ENCODE measurements at regions not wholly inside any gene's neighbourhood (a gene's known extent, or its start where the extent isn't known, plus 50 kb on each side); places are given as distances from the start of the nearest gene placed in this dataset.

DNA sequence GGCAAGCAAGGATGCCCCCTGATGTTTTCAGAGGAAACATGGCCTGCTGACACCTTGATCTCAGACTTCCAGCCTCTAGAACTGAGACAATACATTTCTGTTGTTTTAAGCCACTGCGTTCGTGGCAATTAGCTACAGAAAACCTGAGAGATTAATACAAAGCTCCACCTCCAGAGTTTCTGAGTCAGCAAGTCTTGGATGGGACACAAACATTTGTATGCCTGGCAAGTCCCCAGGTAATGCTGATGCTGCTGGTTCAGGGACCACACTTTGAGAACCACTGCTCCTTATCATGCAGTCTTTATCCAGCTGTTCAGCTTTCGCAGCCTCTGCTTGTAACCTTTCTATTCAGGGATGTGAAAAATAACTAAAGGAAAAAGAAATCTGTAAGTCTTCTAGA lies 565.7 kb upstream of the PLXNA2 start:
- intact Hi-C loops (cut with DNase I) = no loop called here
- no peak for ATAC-seq
- 67 to 72% methylated on average over 3 of the region's 3 CpGs for WGBS, 2 donors
- Histone ChIP-seq H3K4me3 (no peak overlapping the region), H3K36me3 (no peaks in the 10 kb centered on the region), H3K27me3 (peaks cover 0 to 13% (median 0%) of the 10 kb centered on the region in 7 donors), H3K4me1 (no peaks in the 10 kb centered on the region), H3K9me3 (peaks cover 0 to 8% (median 3%) of the 10 kb centered on the region in 11 donors), H3K27ac (no peak overlapping the region)
- TF ChIP-seq, protein P1, sequence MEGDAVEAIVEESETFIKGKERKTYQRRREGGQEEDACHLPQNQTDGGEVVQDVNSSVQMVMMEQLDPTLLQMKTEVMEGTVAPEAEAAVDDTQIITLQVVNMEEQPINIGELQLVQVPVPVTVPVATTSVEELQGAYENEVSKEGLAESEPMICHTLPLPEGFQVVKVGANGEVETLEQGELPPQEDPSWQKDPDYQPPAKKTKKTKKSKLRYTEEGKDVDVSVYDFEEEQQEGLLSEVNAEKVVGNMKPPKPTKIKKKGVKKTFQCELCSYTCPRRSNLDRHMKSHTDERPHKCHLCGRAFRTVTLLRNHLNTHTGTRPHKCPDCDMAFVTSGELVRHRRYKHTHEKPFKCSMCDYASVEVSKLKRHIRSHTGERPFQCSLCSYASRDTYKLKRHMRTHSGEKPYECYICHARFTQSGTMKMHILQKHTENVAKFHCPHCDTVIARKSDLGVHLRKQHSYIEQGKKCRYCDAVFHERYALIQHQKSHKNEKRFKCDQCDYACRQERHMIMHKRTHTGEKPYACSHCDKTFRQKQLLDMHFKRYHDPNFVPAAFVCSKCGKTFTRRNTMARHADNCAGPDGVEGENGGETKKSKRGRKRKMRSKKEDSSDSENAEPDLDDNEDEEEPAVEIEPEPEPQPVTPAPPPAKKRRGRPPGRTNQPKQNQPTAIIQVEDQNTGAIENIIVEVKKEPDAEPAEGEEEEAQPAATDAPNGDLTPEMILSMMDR (IDR thresholded peaks at IDR 0.05) = no peak
- no peak for DNase-seq

GRCh38 chr1:208818770-208819445 lies 574.7 kb upstream of the PLXNA2 start:
- intact Hi-C loops (cut with DNase I) = no loop called here
- WGBS, 2 donors = 86 to 90% methylated on average over 8 of the region's 8 CpGs
- no peak for ATAC-seq
- no peak for DNase-seq
- no peak overlapping the region for H3K27ac ChIP-seq
- no peaks in the 10 kb centered on the region for H3K4me1 ChIP-seq
- no peak overlapping the region for H3K4me3 ChIP-seq
- no peaks in the 10 kb centered on the region for H3K36me3 ChIP-seq
- no peaks in the 10 kb centered on the region for H3K9me3 ChIP-seq
- TF ChIP-seq, protein P1 (IDR thresholded peaks at IDR 0.05) = no peak
- H3K27me3 ChIP-seq = peaks cover 0 to 8% (median 0%) of the 10 kb centered on the region in 7 donors

DNA sequence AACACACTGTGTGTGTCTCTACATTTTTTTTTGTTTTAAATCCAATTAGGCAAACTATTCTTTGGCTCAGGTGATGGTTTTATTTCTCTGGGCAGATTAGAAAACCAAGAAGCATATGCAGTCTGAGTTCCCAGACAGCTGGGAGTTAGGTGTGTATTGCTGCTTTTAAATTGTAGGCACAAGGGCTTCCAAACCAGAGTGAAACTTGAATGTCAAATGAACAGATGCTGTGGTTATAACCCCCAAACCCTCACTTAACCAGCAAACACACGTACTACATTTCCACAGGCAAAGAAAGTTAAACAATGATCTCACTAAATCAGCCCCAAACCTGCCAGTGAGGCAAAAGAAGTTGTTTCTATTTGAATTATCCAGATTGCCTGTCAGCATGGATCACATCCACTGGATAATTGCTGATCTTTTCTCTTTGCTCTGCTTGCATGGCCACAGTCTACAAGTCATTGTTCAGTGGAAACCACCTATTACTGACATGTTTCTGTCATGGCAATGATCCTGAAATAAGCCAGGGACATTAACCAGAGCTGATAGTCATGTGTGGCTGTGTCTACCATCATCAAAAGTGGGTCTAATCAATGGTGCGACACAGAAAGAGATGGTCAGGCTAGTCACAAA lies 576.5 kb upstream of the PLXNA2 start:
- H3K4me1 ChIP-seq = no peaks in the 10 kb centered on the region
- intact Hi-C loops (cut with DNase I) = no loop called here
- H3K27ac ChIP-seq = no peak overlapping the region
- peaks cover 0 to 8% (median 0%) of the 10 kb centered on the region in 7 donors for H3K27me3 ChIP-seq
- no peak for ATAC-seq
- H3K9me3 ChIP-seq = no peaks in the 10 kb centered on the region
- no peak overlapping the region for H3K4me3 ChIP-seq
- WGBS, 2 donors = 44 to 45% methylated on average over 2 of the region's 2 CpGs
- no peak for DNase-seq
- TF ChIP-seq, protein P1 (IDR thresholded peaks at IDR 0.05) = no peak
- no peaks in the 10 kb centered on the region for H3K36me3 ChIP-seq

DNA sequence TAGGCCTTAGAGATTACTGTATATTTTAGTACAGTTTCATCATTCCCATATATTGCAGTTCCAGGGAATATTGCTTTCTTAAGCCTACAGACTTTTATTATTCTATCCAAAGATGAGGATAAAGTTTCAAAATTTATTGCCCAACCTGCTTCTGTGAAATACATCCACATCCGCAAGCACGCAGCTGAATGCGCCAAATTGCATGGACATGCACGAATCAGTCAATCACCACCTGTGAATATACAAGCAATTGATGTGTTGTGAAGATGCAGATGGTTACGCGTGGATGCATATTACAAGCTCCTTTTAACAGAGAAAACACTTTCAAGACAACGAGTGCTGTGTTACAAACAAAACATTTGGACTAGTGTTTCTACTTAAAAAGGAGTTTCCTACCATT lies 577.8 kb upstream of the PLXNA2 start:
- intact Hi-C loops (cut with DNase I) = no loop called here
- WGBS, 2 donors = 94 to 97% methylated on average over 7 of the region's 7 CpGs
- no peak for ATAC-seq

More for the DNA sequence above, 577.8 kb upstream of the PLXNA2 start:
- H3K9me3 ChIP-seq = no peaks in the 10 kb centered on the region
- no peak overlapping the region for H3K4me3 ChIP-seq
- TF ChIP-seq, protein P1 (IDR thresholded peaks at IDR 0.05) = no peak
- H3K27ac ChIP-seq = no peak overlapping the region
- peaks cover 0 to 8% (median 0%) of the 10 kb centered on the region in 7 donors for H3K27me3 ChIP-seq
- H3K36me3 ChIP-seq = no peaks in the 10 kb centered on the region
- H3K4me1 ChIP-seq = no peaks in the 10 kb centered on the region
- DNase-seq = no peak

Measured in heart right ventricle (tissue), 16 donors.